SK-N-SH treated with all-trans-retinoic acid at 6 μM for 48 hours (cell line): ENCODE measurements at regions not wholly inside any gene's neighbourhood (a gene's known extent, or its start where the extent isn't known, plus 50 kb on each side); places are given as distances from the start of the nearest gene placed in this dataset.

ENCODE experiments used
- PATZ1 ChIP-seq: fragments of 250-450 bp; sonication (Bioruptor Pico); IDR thresholded peaks from 2 replicates; pipeline ENCODE4 v1.8.0; 2020; ENCODE audit warnings: mild to moderate bottlenecking, moderate library complexity, borderline replicate concordance
- RARB ChIP-seq: fragments of 250-450 bp; sonication (Bioruptor Pico); IDR thresholded peaks from 2 replicates; pipeline ENCODE4 v1.8.0; 2021; ENCODE audit warnings: mild to moderate bottlenecking, moderate library complexity

- TF ChIP-seq RARB (CRISPR knock-in tag) (no peak), PATZ1 (CRISPR knock-in tag) (no peak)
Observed at GRCh38 chr9:115531410-115532125, 413.6 kb upstream of the TNC start.
